ENCODE measurements at regions not wholly inside any gene's neighbourhood (a gene's known extent, or its start where the extent isn't known, plus 50 kb on each side); places are given as distances from the start of the nearest gene placed in this dataset.

DNA sequence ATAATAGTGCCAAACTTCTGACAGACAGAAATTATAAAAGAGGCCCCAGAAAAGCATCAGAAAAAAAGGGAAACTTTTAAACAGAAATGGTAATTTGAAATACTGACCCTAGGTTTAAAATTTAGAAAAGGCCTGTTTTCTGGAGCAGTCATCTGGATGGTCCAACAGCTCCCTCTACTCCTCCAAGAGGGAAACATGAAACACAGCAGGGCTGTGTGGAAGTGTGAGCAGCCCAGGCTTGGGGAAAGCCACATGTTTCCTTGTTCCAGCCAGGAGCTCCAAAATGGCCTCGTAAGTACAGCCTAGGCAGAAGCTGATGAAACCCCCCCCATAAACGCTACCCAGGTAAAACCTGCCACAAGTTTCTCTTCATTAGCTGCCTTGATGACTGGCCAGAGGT lies 499.3 kb upstream of the ADAMTS16 start:
- Histone ChIP-seq H3K4me3 (ENCODE audit: low read depth, low read length) (no peak overlapping the region), H3K27ac (no peak overlapping the region), H3K36me3 (replicated peaks) (no peaks in the 10 kb centered on the region), H3K27me3 (replicated peaks) (no peaks in the 10 kb centered on the region)
- TF ChIP-seq CTCF (IDR thresholded peaks at IDR 0.05; ENCODE audit: low read depth, low read length, missing control alignments) = peak; percentile 44
- in situ Hi-C loops (cut with HindIII; ENCODE audit: low pct_ligation_motif_present, low sequenced_read_pairs) = no loop called here
- no peak for DNase-seq

DNA sequence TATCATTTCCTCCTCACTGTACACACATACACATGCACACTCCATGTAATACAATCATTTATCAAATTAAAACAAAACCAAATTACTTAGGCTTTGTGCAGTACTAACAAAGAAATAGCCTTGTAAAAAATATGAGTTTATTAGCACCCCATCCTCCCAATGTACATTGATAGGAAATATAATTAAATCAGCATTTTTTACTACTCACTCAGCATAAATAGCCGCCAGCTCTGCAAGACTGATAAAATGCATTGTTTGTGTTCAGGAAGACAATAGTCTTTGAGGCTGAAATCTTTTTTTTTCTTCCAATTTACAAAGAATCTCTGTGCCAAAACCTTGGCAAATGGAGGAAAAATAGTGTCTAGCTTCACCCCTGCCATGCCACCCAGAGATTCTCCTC lies 497.6 kb upstream of the ADAMTS16 start:
- no peak for DNase-seq
- Histone ChIP-seq H3K4me3 (ENCODE audit: low read depth, low read length) (no peak overlapping the region), H3K27me3 (replicated peaks) (no peaks in the 10 kb centered on the region), H3K27ac (no peak overlapping the region), H3K36me3 (replicated peaks) (no peaks in the 10 kb centered on the region)
- in situ Hi-C loops (cut with HindIII; ENCODE audit: low pct_ligation_motif_present, low sequenced_read_pairs) = no loop called here
- TF ChIP-seq CTCF (IDR thresholded peaks at IDR 0.05; ENCODE audit: low read depth, low read length, missing control alignments) = no peak

DNA sequence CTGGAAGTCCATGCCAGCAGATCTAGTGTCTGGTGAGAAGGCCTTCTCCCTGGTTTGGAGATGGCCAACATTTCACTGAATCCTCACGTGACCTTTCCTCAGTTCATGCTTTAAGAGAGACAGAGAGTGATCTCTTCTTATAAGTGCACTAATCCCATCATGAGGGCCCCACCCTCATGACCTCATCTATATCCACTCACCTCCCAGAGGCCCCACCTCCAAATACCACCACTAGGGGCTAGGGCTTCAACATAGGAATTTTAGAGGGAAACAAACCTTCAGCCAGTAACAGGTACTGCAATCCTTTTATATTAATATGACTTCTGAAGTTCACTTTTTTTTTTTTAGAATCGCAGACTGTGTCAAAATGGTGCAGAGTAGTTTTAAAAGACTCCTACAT lies 496.9 kb upstream of the ADAMTS16 start:
- no peak for DNase-seq
- Histone ChIP-seq H3K27ac (no peak overlapping the region), H3K27me3 (replicated peaks) (no peaks in the 10 kb centered on the region), H3K36me3 (replicated peaks) (no peaks in the 10 kb centered on the region), H3K4me3 (ENCODE audit: low read depth, low read length) (no peak overlapping the region)
- no peak for TF ChIP-seq CTCF (IDR thresholded peaks at IDR 0.05; ENCODE audit: low read depth, low read length, missing control alignments)
- in situ Hi-C loops (cut with HindIII; ENCODE audit: low pct_ligation_motif_present, low sequenced_read_pairs) = no loop called here

DNA sequence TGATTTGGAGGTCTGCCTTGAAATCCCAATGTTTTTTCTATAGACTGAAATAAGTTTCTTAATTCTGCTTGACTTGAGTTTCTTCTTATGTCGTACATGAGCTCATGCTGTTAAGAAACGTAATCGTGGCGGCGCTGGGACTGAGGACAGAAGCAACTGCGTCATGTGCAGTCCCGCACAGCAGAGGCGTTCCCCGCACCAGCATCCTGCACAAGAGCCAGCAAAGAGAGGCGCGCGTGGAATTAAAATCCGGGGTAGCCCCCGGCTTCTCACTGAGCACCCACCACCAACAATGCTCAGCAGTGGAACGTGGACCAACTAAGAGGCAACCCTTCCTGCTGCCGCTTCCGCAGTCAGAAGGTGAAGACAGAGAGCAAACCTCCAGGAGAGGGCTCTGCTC lies 496.2 kb upstream of the ADAMTS16 start:
- H3K4me3 ChIP-seq (ENCODE audit: low read depth, low read length) = no peak overlapping the region
- no peaks in the 10 kb centered on the region for H3K27me3 ChIP-seq (replicated peaks)
- in situ Hi-C loops (cut with HindIII; ENCODE audit: low pct_ligation_motif_present, low sequenced_read_pairs) = no loop called here
- H3K27ac ChIP-seq = no peak overlapping the region
- no peaks in the 10 kb centered on the region for H3K36me3 ChIP-seq (replicated peaks)
- no peak for TF ChIP-seq CTCF (IDR thresholded peaks at IDR 0.05; ENCODE audit: low read depth, low read length, missing control alignments)
- DNase-seq = no peak

DNA sequence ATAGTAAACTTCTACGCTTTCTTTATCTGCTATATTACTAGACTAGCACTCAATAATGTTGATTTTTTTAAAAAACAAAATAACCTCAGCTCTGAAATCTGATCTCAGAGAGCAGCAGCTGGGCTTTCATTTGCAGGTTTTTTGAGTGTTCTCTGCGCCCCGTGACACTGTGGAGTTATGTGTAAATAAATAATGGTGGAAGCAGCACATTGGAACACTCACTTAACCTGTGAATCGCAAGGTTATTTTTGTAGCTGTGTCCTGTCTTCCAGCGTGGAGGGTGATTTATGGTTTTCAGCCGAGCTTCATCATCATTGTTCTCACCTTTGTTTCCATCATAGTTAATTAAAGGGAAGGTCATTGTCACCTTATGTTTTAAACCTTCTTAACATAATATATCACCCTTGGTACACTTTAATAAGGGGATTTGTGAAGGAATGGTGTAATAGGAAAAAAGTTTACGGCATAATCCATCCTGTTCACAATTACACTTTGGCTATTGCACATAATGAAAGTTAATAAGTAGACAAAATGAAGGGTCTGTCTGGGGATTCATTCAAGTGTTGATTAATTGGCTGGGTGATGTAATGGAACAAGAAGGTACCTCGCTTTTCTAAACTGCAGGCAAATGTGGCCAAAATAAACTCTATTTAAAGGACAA lies 493.3 kb upstream of the ADAMTS16 start:
- Histone ChIP-seq H3K27me3 (replicated peaks) (no peaks in the 10 kb centered on the region), H3K27ac (no peak overlapping the region), H3K4me3 (ENCODE audit: low read depth, low read length) (no peak overlapping the region), H3K36me3 (replicated peaks) (no peaks in the 10 kb centered on the region)
- in situ Hi-C loops (cut with HindIII; ENCODE audit: low pct_ligation_motif_present, low sequenced_read_pairs) = no loop called here
- no peak for DNase-seq
- no peak for TF ChIP-seq CTCF (IDR thresholded peaks at IDR 0.05; ENCODE audit: low read depth, low read length, missing control alignments)

DNA sequence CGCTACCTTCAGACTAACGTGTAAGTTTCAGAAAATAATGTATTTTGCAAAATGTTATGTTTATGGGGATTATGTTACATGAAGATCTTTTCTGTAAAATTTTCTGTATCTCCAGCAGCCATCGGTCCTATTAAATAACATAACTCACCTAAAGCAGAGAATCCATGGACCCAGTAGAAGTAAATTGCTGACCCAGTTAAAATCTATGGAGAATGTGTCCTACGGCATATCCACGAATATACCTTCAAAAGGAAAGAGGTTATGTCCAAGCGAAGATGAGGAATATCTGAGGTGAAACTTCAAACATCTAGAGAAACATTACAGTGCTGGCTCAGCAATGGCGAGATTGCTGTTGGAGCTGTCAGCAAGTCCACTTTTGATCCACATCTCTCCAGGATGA lies 492.2 kb upstream of the ADAMTS16 start:
- DNase-seq = no peak
- Histone ChIP-seq H3K36me3 (replicated peaks) (no peaks in the 10 kb centered on the region), H3K27me3 (replicated peaks) (no peaks in the 10 kb centered on the region), H3K4me3 (ENCODE audit: low read depth, low read length) (no peak overlapping the region), H3K27ac (no peak overlapping the region)
- in situ Hi-C loops (cut with HindIII; ENCODE audit: low pct_ligation_motif_present, low sequenced_read_pairs) = no loop called here
- no peak for TF ChIP-seq CTCF (IDR thresholded peaks at IDR 0.05; ENCODE audit: low read depth, low read length, missing control alignments)
